ENCODE measurements at regions not wholly inside any gene's neighbourhood (a gene's known extent, or its start where the extent isn't known, plus 50 kb on each side); places are given as distances from the start of the nearest gene placed in this dataset.

GRCh38 chr5:165602529-165602928 is 2097.1 kb downstream of the MAT2B start:
- no peak overlapping the region for H3K27ac ChIP-seq
- no peak for TF ChIP-seq CTCF (IDR thresholded peaks at IDR 0.05)
- TF ChIP-seq ZFX (IDR thresholded peaks at IDR 0.05; ENCODE audit: borderline replicate concordance), result no peak

GRCh38 chr5:165607026-165607425 is 2101.6 kb downstream of the MAT2B start:
- no peak overlapping the region for H3K27ac ChIP-seq
- no peak for TF ChIP-seq ZFX (IDR thresholded peaks at IDR 0.05; ENCODE audit: borderline replicate concordance)
- TF ChIP-seq CTCF (IDR thresholded peaks at IDR 0.05), result no peak

GRCh38 chr5:165609871-165610270 is 2104.5 kb downstream of the MAT2B start:
- no peak overlapping the region for H3K27ac ChIP-seq
- no peak for TF ChIP-seq CTCF (IDR thresholded peaks at IDR 0.05)
- no peak for TF ChIP-seq ZFX (IDR thresholded peaks at IDR 0.05; ENCODE audit: borderline replicate concordance)

- H3K27ac ChIP-seq, result no peak overlapping the region
- TF ChIP-seq CTCF (IDR thresholded peaks at IDR 0.05) (peak; percentile 52), ZFX (IDR thresholded peaks at IDR 0.05; ENCODE audit: borderline replicate concordance) (no peak)
These were observed 2111.3 kb downstream of the MAT2B start for GRCh38 chr5:165616490-165617405.

GRCh38 chr5:165617491-165617890 is 2112.1 kb downstream of the MAT2B start:
- no peak for TF ChIP-seq ZFX (IDR thresholded peaks at IDR 0.05; ENCODE audit: borderline replicate concordance)
- no peak for TF ChIP-seq CTCF (IDR thresholded peaks at IDR 0.05)
- no peak overlapping the region for H3K27ac ChIP-seq

- TF ChIP-seq ZFX (IDR thresholded peaks at IDR 0.05; ENCODE audit: borderline replicate concordance) (no peak), CTCF (IDR thresholded peaks at IDR 0.05) (no peak)
- no peak overlapping the region for H3K27ac ChIP-seq
These were observed 2115.0 kb downstream of the MAT2B start for GRCh38 chr5:165620394-165620793.

GRCh38 chr5:165622864-165623536 is 2117.6 kb downstream of the MAT2B start:
- no peak overlapping the region for H3K27ac ChIP-seq
- TF ChIP-seq CTCF (IDR thresholded peaks at IDR 0.05), result no peak
- TF ChIP-seq ZFX (IDR thresholded peaks at IDR 0.05; ENCODE audit: borderline replicate concordance), result no peak
